ENCODE measurements at regions not wholly inside any gene's neighbourhood (a gene's known extent, or its start where the extent isn't known, plus 50 kb on each side); places are given as distances from the start of the nearest gene placed in this dataset.

DNA sequence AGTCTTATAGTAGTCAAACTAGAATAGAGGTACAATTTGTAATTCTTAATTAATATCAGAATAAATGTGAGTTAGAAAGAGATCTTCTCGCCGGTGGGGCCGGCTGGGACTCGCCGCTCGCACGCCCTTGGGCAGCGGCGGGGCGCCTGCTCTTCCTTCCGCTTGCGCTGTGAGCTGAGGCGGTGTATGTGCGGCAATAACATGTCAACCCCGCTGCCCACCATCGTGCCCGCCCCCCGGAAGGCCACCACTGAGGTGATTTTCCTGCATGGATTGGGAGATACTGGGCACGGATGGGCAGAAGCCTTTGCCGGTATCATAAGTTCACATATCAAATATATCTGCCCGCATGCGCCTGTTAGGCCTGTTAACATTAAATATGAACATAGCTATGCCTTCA lies 123.7 kb upstream of the OGFRL1 start:
- Histone ChIP-seq H3K9me3 (ENCODE audit: control insufficient read depth, insufficient read depth, low read length) (no peaks in the 10 kb centered on the region), H3K4me1 (ENCODE audit: control insufficient read depth, insufficient read depth, low read length) (peaks cover 3% of the 10 kb centered on the region; the same call in 1 of the 2 replicates), H3K36me3 (ENCODE audit: control insufficient read depth, insufficient read depth, low read length) (no peaks in the 10 kb centered on the region), H3K9ac (ENCODE audit: low read depth, low read length) (no peak overlapping the region), H3K27ac (ENCODE audit: low read depth, low read length) (no peak overlapping the region), H3K4me3 (ENCODE audit: low read depth, low read length) (no peak overlapping the region), H3K27me3 (ENCODE audit: control insufficient read depth, insufficient read depth, low read length) (no peaks in the 10 kb centered on the region)

DNA sequence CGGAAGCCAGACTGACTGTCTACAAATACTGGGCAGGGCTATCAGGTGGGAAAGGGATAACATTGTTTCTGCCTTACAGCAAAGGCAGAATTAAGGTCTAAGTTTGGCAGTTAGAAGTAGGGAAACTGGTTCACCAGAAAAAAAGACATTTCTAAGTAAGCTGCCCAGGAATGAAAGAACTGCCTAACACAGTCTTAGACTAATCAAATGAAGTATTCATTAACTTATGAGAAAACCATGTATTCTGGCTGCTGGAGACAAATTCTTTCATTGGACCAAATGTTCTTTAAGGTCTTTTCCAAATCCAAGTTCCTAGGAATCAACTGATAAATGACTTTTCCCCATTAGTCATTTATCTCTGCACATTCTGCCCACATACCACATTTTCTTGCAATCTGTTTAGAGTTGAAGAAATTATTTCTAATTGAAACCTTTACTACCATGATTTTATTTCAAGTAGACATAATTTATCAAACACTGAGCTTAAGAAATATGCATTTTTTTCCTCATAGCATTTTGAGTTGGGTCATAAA lies 120.3 kb upstream of the OGFRL1 start:
- no peak overlapping the region for H3K27ac ChIP-seq (ENCODE audit: low read depth, low read length)
- no peaks in the 10 kb centered on the region for H3K4me1 ChIP-seq (ENCODE audit: control insufficient read depth, insufficient read depth, low read length)
- no peaks in the 10 kb centered on the region for H3K36me3 ChIP-seq (ENCODE audit: control insufficient read depth, insufficient read depth, low read length)
- no peaks in the 10 kb centered on the region for H3K27me3 ChIP-seq (ENCODE audit: control insufficient read depth, insufficient read depth, low read length)
- H3K4me3 ChIP-seq (ENCODE audit: low read depth, low read length) = no peak overlapping the region
- no peak overlapping the region for H3K9ac ChIP-seq (ENCODE audit: low read depth, low read length)
- no peaks in the 10 kb centered on the region for H3K9me3 ChIP-seq (ENCODE audit: control insufficient read depth, insufficient read depth, low read length)

DNA sequence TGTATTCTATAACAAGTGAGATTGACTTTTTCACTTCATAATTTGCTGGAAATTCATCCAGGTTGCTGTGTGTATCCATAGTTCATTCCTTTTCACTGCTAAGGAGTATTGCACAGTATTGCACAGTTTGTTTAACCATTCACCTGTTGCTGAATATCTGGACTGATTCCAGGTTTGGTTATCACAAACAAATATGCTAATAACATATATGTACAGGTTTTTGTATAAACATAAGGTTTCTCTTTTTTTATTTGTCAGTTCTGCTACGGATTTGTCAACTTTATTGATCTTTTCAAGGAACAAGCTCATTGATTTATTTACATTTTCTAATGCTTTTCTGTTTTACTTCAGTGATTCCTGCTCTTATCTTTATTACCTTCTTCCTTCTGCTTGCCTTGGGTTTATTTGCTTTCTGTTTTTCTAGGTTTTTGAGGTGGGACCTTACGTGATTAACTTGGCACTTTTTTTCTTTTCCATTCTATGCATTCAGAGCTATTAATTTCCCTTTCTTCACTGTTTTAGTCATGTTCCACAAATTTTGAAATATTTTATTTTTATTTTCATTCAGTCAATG lies 117.0 kb upstream of the OGFRL1 start:
- Histone ChIP-seq H3K4me3 (ENCODE audit: low read depth, low read length) (no peak overlapping the region), H3K27me3 (ENCODE audit: control insufficient read depth, insufficient read depth, low read length) (no peaks in the 10 kb centered on the region)

DNA sequence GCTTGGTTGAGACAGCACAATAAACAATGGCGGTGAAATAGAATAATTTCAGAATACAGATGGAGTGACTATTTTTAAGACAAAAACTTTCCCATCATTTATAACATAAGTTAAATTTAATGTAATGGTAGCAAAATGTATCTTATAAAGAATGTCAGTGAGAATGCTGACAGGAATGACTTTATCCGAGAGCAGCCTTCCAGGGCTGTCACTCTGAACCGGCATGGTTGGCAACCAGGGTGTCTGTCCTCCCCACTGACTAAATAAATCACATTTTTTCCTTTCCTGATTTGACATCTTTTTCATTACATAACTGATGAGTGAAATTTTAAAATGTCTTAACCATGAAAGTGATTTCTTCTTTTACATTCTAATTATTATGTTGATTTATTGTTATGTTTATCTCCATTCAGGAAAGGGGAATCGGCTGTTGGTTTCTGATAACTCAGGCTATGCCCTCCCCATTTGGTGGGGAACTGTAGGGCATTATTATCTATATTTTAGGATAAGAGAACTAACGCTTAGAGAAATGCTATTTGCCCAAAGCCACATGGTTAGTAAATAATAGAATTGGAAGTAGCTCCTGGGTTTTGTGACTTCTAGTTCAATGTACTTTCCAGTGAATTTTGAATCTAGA lies 109.2 kb upstream of the OGFRL1 start:
- Histone ChIP-seq H3K9ac (ENCODE audit: low read depth, low read length) (no peak overlapping the region), H3K27me3 (ENCODE audit: control insufficient read depth, insufficient read depth, low read length) (no peaks in the 10 kb centered on the region), H3K27ac (ENCODE audit: low read depth, low read length) (no peak overlapping the region), H3K9me3 (ENCODE audit: control insufficient read depth, insufficient read depth, low read length) (no peaks in the 10 kb centered on the region), H3K4me1 (ENCODE audit: control insufficient read depth, insufficient read depth, low read length) (peaks cover 27% of the 10 kb centered on the region), H3K4me3 (ENCODE audit: low read depth, low read length) (no peak overlapping the region), H3K36me3 (ENCODE audit: control insufficient read depth, insufficient read depth, low read length) (no peaks in the 10 kb centered on the region)

More for the DNA sequence above, 117.0 kb upstream of the OGFRL1 start:
- no peaks in the 10 kb centered on the region for H3K9me3 ChIP-seq (ENCODE audit: control insufficient read depth, insufficient read depth, low read length)
- no peaks in the 10 kb centered on the region for H3K36me3 ChIP-seq (ENCODE audit: control insufficient read depth, insufficient read depth, low read length)
- H3K4me1 ChIP-seq (ENCODE audit: control insufficient read depth, insufficient read depth, low read length) = no peaks in the 10 kb centered on the region
- H3K27ac ChIP-seq (ENCODE audit: low read depth, low read length) = no peak overlapping the region
- H3K9ac ChIP-seq (ENCODE audit: low read depth, low read length) = no peak overlapping the region

DNA sequence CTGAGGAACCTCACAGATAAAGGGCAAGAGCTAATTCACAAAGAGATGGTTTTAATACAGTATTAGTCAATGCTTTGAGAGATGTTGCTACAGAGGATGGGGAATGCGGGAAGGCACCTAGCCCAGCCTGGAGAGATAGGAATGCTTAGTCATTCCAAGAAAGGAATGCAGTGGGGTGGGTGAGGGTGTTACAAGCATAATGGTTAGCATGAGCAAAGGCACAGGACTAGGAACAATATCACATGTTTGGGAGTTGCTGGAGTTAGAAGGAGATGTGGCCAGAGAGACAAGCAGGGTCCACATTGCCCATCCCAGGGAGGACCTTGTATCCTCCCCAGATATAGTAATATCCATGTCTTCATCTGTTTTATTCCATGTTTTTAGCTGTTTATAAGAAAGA lies 107.0 kb upstream of the OGFRL1 start:
- H3K4me3 ChIP-seq (ENCODE audit: low read depth, low read length) = peak overlapping the region; percentile 26; the same call in 1 of the 2 replicates
- H3K9ac ChIP-seq (ENCODE audit: low read depth, low read length) = peak overlapping the region; percentile 38; the same call in 1 of the 2 replicates
- H3K9me3 ChIP-seq (ENCODE audit: control insufficient read depth, insufficient read depth, low read length) = no peaks in the 10 kb centered on the region
- peaks cover 27% of the 10 kb centered on the region for H3K4me1 ChIP-seq (ENCODE audit: control insufficient read depth, insufficient read depth, low read length)
- H3K27ac ChIP-seq (ENCODE audit: low read depth, low read length) = peak overlapping the region; percentile 68
- H3K27me3 ChIP-seq (ENCODE audit: control insufficient read depth, insufficient read depth, low read length) = no peaks in the 10 kb centered on the region
- no peaks in the 10 kb centered on the region for H3K36me3 ChIP-seq (ENCODE audit: control insufficient read depth, insufficient read depth, low read length)

DNA sequence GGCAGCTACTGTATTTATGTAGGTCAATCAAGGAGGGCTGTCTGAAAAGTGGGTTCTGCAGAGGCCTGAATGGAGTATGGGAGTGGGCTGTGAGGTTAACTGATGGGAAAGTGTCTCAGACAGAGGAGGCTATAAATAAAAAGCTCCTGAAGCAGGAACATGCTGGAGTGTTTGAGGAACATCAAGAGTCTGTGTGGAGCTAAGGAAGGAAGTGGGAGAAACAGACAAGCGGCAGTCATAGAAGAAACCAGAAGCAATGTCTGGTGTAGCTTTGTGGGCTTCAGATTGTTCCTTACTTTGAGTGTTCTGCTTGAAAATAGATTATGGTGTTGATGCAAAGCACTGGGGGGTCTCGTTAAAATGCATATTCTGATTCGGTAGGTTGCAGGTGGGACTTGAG lies 101.5 kb upstream of the OGFRL1 start:
- no peaks in the 10 kb centered on the region for H3K36me3 ChIP-seq (ENCODE audit: control insufficient read depth, insufficient read depth, low read length)
- H3K4me3 ChIP-seq (ENCODE audit: low read depth, low read length) = no peak overlapping the region
- H3K27ac ChIP-seq (ENCODE audit: low read depth, low read length) = no peak overlapping the region
- H3K4me1 ChIP-seq (ENCODE audit: control insufficient read depth, insufficient read depth, low read length) = peaks cover 2% of the 10 kb centered on the region
- no peak overlapping the region for H3K9ac ChIP-seq (ENCODE audit: low read depth, low read length)
- H3K9me3 ChIP-seq (ENCODE audit: control insufficient read depth, insufficient read depth, low read length) = no peaks in the 10 kb centered on the region
- no peaks in the 10 kb centered on the region for H3K27me3 ChIP-seq (ENCODE audit: control insufficient read depth, insufficient read depth, low read length)

DNA sequence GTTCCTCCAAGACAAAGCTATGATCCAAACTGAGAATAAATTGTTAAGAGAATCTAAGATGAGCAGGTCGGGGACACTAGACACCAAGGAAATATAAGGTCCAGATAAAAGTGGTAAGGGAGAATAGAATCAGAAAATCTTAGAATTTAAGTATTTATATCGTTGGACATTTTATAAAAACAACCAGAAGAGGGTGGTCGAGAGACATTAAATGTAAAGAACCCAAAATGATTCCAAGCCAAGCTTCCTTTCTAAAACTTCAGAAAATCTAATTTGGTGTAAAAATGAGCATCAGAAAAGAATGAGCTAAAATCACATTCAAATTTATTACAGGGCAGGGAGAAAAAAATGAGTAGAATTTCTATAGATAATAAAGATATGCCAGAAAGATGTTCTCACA lies 97.8 kb upstream of the OGFRL1 start:
- Histone ChIP-seq H3K4me3 (ENCODE audit: low read depth, low read length) (no peak overlapping the region), H3K9ac (ENCODE audit: low read depth, low read length) (no peak overlapping the region), H3K27ac (ENCODE audit: low read depth, low read length) (no peak overlapping the region), H3K4me1 (ENCODE audit: control insufficient read depth, insufficient read depth, low read length) (peaks cover 2% of the 10 kb centered on the region; the same call in 1 of the 2 replicates), H3K9me3 (ENCODE audit: control insufficient read depth, insufficient read depth, low read length) (no peaks in the 10 kb centered on the region), H3K36me3 (ENCODE audit: control insufficient read depth, insufficient read depth, low read length) (no peaks in the 10 kb centered on the region), H3K27me3 (ENCODE audit: control insufficient read depth, insufficient read depth, low read length) (no peaks in the 10 kb centered on the region)

DNA sequence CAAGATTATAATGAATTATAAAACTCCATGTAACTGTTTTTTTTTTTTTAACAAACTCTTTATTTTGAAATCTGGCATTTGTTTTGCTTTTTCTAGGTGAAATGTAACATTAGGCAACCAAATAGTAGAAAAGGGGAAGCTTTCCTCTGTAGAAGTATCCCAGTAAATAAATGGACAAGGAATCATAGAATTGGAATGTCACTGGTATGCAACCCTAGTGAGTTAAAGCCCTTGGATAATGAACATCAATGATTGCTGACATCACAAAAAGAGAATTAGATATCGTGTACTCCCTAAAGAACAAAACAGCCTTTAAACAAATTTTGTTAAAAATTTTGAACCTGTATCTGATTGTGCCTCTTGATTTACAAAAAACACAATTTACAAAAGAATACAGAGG lies 93.9 kb upstream of the OGFRL1 start:
- Histone ChIP-seq H3K9ac (ENCODE audit: low read depth, low read length) (no peak overlapping the region), H3K36me3 (ENCODE audit: control insufficient read depth, insufficient read depth, low read length) (no peaks in the 10 kb centered on the region), H3K4me3 (ENCODE audit: low read depth, low read length) (no peak overlapping the region), H3K27ac (ENCODE audit: low read depth, low read length) (no peak overlapping the region), H3K9me3 (ENCODE audit: control insufficient read depth, insufficient read depth, low read length) (no peaks in the 10 kb centered on the region), H3K4me1 (ENCODE audit: control insufficient read depth, insufficient read depth, low read length) (peaks cover 13% of the 10 kb centered on the region), H3K27me3 (ENCODE audit: control insufficient read depth, insufficient read depth, low read length) (no peaks in the 10 kb centered on the region)

DNA sequence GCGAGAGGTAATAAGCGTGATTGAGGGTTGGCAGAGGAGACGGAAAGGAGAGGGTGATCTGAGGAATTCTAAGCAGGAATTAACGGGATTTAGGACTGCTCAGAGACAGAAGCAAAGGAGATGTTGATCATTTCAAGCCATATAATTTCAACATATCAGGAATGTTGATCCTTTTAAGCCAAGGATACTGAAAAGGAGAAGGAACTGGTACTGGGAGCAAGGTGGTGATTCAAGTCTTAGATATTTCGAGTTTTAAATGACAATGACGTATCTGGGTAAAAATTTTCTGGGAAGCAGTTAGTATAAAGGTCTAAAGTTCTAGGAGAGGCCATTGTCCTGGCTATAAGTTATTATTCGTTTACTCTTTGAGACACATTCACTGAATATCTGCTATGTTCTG lies 91.3 kb upstream of the OGFRL1 start:
- Histone ChIP-seq H3K27ac (ENCODE audit: low read depth, low read length) (peak overlapping the region; percentile 11), H3K4me3 (ENCODE audit: low read depth, low read length) (no peak overlapping the region), H3K9ac (ENCODE audit: low read depth, low read length) (no peak overlapping the region; the same call in 1 of the 2 replicates), H3K36me3 (ENCODE audit: control insufficient read depth, insufficient read depth, low read length) (no peaks in the 10 kb centered on the region), H3K9me3 (ENCODE audit: control insufficient read depth, insufficient read depth, low read length) (no peaks in the 10 kb centered on the region), H3K4me1 (ENCODE audit: control insufficient read depth, insufficient read depth, low read length) (peaks cover 13% of the 10 kb centered on the region), H3K27me3 (ENCODE audit: control insufficient read depth, insufficient read depth, low read length) (no peaks in the 10 kb centered on the region)

DNA sequence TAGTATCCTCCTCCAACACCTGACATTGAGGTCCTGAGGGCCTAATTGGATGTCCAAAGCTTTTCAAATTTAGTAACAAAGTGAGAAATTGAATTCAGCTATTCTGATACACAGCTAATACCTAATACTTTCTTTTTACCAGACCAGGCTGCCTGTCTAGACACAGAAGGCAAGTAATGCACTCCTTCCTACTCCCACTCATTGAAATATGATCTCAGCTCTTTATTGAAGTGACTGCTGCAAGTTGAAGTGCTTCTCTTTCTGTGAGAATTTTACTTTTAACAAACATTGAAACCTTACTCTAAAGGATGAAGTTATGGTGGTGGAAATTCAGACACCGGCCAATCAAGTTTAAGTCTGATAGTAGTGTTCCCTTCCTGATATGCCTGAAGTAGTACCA lies 90.8 kb upstream of the OGFRL1 start:
- no peaks in the 10 kb centered on the region for H3K9me3 ChIP-seq (ENCODE audit: control insufficient read depth, insufficient read depth, low read length)
- peak overlapping the region; percentile 11 for H3K27ac ChIP-seq (ENCODE audit: low read depth, low read length)
- H3K9ac ChIP-seq (ENCODE audit: low read depth, low read length) = no peak overlapping the region
- H3K36me3 ChIP-seq (ENCODE audit: control insufficient read depth, insufficient read depth, low read length) = no peaks in the 10 kb centered on the region
- H3K4me3 ChIP-seq (ENCODE audit: low read depth, low read length) = no peak overlapping the region
- no peaks in the 10 kb centered on the region for H3K27me3 ChIP-seq (ENCODE audit: control insufficient read depth, insufficient read depth, low read length)
- H3K4me1 ChIP-seq (ENCODE audit: control insufficient read depth, insufficient read depth, low read length) = peaks cover 13% of the 10 kb centered on the region

DNA sequence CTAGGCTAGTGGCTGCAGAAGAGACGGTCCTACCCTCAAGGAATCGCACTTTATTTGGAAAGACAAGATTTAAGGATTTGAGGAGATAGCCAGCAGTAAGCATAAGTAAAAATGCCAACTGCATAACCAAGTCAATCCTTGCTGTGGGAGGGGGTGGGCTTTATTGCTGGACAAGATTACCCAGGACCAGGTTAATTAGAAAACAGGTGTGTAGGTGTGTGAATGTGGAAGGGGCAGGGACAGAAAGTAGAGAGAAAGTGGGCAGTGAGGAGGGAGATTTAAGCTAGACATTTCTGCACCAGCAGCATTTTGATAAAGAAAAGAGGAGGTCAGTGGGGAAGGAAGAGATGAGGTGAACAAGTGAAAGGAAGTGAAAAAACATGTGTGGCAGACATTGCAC lies 89.7 kb upstream of the OGFRL1 start:
- Histone ChIP-seq H3K27ac (ENCODE audit: low read depth, low read length) (no peak overlapping the region), H3K9me3 (ENCODE audit: control insufficient read depth, insufficient read depth, low read length) (no peaks in the 10 kb centered on the region), H3K36me3 (ENCODE audit: control insufficient read depth, insufficient read depth, low read length) (no peaks in the 10 kb centered on the region), H3K9ac (ENCODE audit: low read depth, low read length) (no peak overlapping the region), H3K4me3 (ENCODE audit: low read depth, low read length) (no peak overlapping the region), H3K4me1 (ENCODE audit: control insufficient read depth, insufficient read depth, low read length) (peaks cover 13% of the 10 kb centered on the region), H3K27me3 (ENCODE audit: control insufficient read depth, insufficient read depth, low read length) (no peaks in the 10 kb centered on the region)

All from HUES48 (cell line).